Right lobe of liver (tissue), 6 donors: ENCODE measurements at regions not wholly inside any gene's neighbourhood (a gene's known extent, or its start where the extent isn't known, plus 50 kb on each side); places are given as distances from the start of the nearest gene placed in this dataset.
A peak's percentile ranks its signal among the peaks of the same experiment; 100 is the strongest.

Source experiments
- ATAC-seq, 4 donors: fragments of 200-7000 bp; cut with Tn5 transposase; one replicate each; pipeline ENCODE4 v1.9.1; 2020; ENCODE audit warnings: mild to moderate bottlenecking in 4 of 4, moderate library complexity in 4 of 4
- DNase-seq, 3 donors: peaks; one replicate each; pipeline ENCODE4 v3.0.0-alpha.2; 2020
- H3K27ac ChIP-seq, 3 donors: fragments of 200-600 bp; one replicate each; pipeline ENCODE4 v1.8.0; 2022
- H3K27me3 ChIP-seq, 2 donors: fragments of 200-600 bp; one replicate each; pipeline ENCODE4 v1.8.0; 2022
- H3K36me3 ChIP-seq, 4 donors: fragments of 200-600 bp; sonication (generic) in 1 of 4; one replicate each; pipeline versions ENCODE4 v1.5.1 to v1.8.0; 2017 to 2022; ENCODE audit warnings: control low read depth in 1 of 4
- H3K4me1 ChIP-seq, 4 donors: fragments of 200-600 bp; sonication (generic) in 1 of 4; one replicate each; pipeline versions ENCODE4 v1.5.1 to v1.8.0; 2017 to 2022; ENCODE audit warnings: control low read depth in 1 of 4
- H3K4me3 ChIP-seq, 3 donors: fragments of 200-600 bp; one replicate each; pipeline ENCODE4 v1.8.0; 2022
- H3K9me3 ChIP-seq, 4 donors: fragments of 200-600 bp; sonication (generic) in 1 of 4; one replicate each; pipeline versions ENCODE4 v1.5.1 to v1.8.0; 2017 to 2022; ENCODE audit warnings: control low read depth in 1 of 4
- POLR2A ChIP-seq: fragments of 450-650 bp; IDR thresholded peaks from one replicate; pipeline ENCODE4 v1.6.1; 2017; ENCODE audit warnings: antibody characterized with exemption, mild to moderate bottlenecking
- WGBS: methylation state at CpG from one replicate; pipeline ENCODE4 v1.1.6; 2018; ENCODE audit warnings: low coverage, low lambda C conversion rate; ENCODE audit not compliant: insufficient coverage; ENCODE audit errors: missing lambda C conversion rate; 5-methylcytosine and 5-hydroxymethylcytosine counted together
- intact Hi-C, 2 donors: fragments of 100-400 bp; cut with DNase I; formaldehyde crosslinking; loops; one replicate each; pipeline versions ENCODE4 v1.11.2 to v1.14.1; 2022
- TF ChIP-seq, protein P1 (sequence below), 4 donors: fragments of 200-600 bp in 3 of 4; fragments of 450-650 bp in 1 of 4; IDR thresholded peaks; one replicate each; pipeline versions ENCODE4 v1.5.1 to v1.8.0; 2016 to 2022; ENCODE audit warnings: antibody characterized with exemption in 4 of 4, mild to moderate bottlenecking in 2 of 4
- donor health status: DM: no; HTN: yes; CAD: no.
- donor health status: DM: no; HTN: no; CAD: no.
- donor health status: DM: no; HTN: no; CAD: no.
- donor health status: DM: no; HTN: yes; CAD: no.
- donor health status: DM: no; HTN: yes; CAD: no.

DNA sequence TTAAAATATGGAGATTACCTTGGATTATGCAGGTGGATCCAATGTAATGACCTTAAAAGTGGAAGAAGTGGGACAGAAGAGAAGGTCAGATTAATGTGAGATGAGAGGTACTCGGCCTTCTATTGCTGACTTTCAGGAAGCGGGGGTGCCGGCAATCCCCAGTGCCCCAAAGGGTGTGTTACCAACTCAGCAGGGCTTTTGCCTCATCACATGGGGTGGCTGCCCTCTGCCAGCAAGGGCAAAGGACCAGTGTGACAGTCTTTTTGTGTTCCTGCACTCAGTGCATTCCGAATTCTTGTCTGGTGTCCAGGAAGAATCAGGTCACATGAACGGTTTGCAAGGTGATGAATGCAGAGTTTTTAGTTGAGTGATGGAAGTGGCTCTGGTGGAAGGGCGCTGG is 624.2 kb downstream of the COL12A1 start:
- 78% methylated on average over 5 of the region's 6 CpGs for WGBS
- Histone ChIP-seq H3K4me1 (no peaks in the 10 kb centered on the region), H3K4me3 (no peak overlapping the region), H3K36me3 (no peaks in the 10 kb centered on the region), H3K9me3 (no peaks in the 10 kb centered on the region), H3K27me3 (no peaks in the 10 kb centered on the region), H3K27ac (no peak overlapping the region)
- no peak for TF ChIP-seq POLR2A
- TF ChIP-seq, protein P1, sequence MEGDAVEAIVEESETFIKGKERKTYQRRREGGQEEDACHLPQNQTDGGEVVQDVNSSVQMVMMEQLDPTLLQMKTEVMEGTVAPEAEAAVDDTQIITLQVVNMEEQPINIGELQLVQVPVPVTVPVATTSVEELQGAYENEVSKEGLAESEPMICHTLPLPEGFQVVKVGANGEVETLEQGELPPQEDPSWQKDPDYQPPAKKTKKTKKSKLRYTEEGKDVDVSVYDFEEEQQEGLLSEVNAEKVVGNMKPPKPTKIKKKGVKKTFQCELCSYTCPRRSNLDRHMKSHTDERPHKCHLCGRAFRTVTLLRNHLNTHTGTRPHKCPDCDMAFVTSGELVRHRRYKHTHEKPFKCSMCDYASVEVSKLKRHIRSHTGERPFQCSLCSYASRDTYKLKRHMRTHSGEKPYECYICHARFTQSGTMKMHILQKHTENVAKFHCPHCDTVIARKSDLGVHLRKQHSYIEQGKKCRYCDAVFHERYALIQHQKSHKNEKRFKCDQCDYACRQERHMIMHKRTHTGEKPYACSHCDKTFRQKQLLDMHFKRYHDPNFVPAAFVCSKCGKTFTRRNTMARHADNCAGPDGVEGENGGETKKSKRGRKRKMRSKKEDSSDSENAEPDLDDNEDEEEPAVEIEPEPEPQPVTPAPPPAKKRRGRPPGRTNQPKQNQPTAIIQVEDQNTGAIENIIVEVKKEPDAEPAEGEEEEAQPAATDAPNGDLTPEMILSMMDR (IDR thresholded peaks at IDR 0.05): no peak
- DNase-seq (no peak), ATAC-seq (no peak)
- intact Hi-C loops: no loop called here

DNA sequence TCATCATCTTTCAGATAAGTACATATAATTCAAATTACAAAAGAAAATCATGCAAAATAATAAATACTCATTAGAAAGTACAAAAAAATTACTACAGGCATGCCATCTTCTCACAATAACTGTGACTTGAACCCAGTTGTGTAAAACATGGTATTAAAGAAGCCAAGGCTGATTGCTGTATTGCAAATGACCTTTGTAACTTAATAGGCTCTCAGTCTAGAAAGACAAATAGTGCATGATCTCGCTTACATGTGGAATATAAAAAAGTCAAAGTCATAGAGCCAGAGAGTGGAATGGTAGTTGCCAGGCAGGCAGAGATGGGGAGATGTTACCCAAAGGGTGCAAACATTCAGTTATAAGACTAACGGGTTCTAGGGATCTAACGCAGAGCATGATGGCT is 626.1 kb downstream of the COL12A1 start:
- TF ChIP-seq POLR2A: no peak
- TF ChIP-seq, protein P1 (IDR thresholded peaks at IDR 0.05): no peak
- WGBS: 61% methylated on average over 3 of the region's 3 CpGs
- H3K9me3 ChIP-seq: no peaks in the 10 kb centered on the region
- no peaks in the 10 kb centered on the region for H3K27me3 ChIP-seq
- H3K4me3 ChIP-seq: no peak overlapping the region
- no peaks in the 10 kb centered on the region for H3K4me1 ChIP-seq
- H3K27ac ChIP-seq: no peak overlapping the region
- intact Hi-C loops: no loop called here
- no peaks in the 10 kb centered on the region for H3K36me3 ChIP-seq
- ATAC-seq (peak; percentile 75 to 92 (median 81)), DNase-seq (no peak)

DNA sequence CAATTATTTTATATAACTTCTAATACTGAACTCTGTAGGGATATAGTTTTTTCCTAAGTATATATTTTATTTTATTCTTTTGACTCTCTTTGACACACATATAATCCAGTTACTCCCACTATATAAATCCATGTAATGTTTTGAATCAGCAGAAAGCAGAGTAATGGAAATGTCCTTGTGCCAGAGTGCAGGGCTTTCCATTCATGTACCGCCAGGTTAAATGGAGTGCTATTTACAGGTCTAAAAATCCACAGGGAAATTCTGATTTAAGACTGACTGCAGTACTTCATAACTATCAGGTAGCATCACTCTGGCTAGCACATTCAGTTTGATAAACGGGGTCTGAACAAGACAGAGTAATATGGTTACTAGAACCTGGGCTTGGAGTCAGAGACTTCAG is 626.8 kb downstream of the COL12A1 start:
- H3K4me3 ChIP-seq: no peak overlapping the region
- no peaks in the 10 kb centered on the region for H3K36me3 ChIP-seq
- intact Hi-C loops: no loop called here
- no peaks in the 10 kb centered on the region for H3K4me1 ChIP-seq
- no peaks in the 10 kb centered on the region for H3K27me3 ChIP-seq
- H3K27ac ChIP-seq: no peak overlapping the region
- TF ChIP-seq POLR2A: no peak
- TF ChIP-seq, protein P1 (IDR thresholded peaks at IDR 0.05): no peak
- DNase-seq: no peak
- WGBS: 83% methylated on average over 2 of the region's 2 CpGs
- ATAC-seq: no peak
- no peaks in the 10 kb centered on the region for H3K9me3 ChIP-seq

DNA sequence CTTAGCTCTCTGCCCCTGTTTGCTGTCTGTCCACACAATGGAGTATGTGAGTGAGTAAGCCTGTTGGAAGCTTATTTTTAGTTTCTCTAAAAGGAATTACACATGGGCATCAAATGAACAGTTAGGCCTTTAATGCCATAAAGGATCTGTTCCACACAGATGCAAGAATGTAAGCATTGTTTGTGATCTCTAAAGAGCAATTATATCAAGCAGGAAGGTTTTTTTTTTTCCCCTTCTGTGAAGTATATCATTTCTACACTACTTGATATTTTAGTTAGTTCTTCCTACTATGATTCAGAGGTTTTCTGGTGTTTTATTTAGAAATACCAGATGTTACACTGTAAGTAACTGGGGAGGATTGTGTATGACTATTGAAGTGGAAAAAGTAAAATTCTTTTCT is 627.5 kb downstream of the COL12A1 start:
- ATAC-seq (no peak), DNase-seq (no peak)
- H3K9me3 ChIP-seq: no peaks in the 10 kb centered on the region
- TF ChIP-seq POLR2A: no peak
- TF ChIP-seq, protein P1 (IDR thresholded peaks at IDR 0.05): no peak
- no peak overlapping the region for H3K27ac ChIP-seq
- no peaks in the 10 kb centered on the region for H3K4me1 ChIP-seq
- H3K27me3 ChIP-seq: no peaks in the 10 kb centered on the region
- intact Hi-C loops: no loop called here
- no peaks in the 10 kb centered on the region for H3K36me3 ChIP-seq
- no peak overlapping the region for H3K4me3 ChIP-seq

DNA sequence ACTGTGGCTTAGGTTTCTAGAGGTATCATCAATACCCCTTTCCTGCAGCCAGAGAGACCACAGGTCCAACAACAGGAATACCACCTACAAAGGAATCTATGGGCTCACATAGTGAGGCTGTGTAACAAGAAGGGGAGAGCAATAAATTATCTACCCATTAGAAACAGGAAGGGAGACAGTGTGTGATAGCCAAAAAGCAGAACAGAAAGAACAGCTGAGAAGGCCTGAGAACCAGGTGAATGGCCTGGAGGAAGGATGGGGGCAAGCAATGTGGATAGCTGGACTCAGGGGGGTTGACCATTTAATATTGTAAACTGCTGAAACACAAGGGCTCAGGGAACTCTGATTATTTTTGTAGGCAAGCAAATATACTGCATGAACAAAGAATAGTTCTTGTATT is 628.2 kb downstream of the COL12A1 start:
- TF ChIP-seq, protein P1 (IDR thresholded peaks at IDR 0.05): no peak
- TF ChIP-seq POLR2A: no peak
- H3K4me3 ChIP-seq: no peak overlapping the region
- H3K27ac ChIP-seq: no peak overlapping the region
- intact Hi-C loops: no loop called here
- H3K36me3 ChIP-seq: no peaks in the 10 kb centered on the region
- no peaks in the 10 kb centered on the region for H3K9me3 ChIP-seq
- no peaks in the 10 kb centered on the region for H3K27me3 ChIP-seq
- no peaks in the 10 kb centered on the region for H3K4me1 ChIP-seq
- no peak for ATAC-seq
- no peak for DNase-seq
